ENCODE measurements at regions not wholly inside any gene's neighbourhood (a gene's known extent, or its start where the extent isn't known, plus 50 kb on each side); places are given as distances from the start of the nearest gene placed in this dataset.
"Not testable (repeated sequence)": the region's sequence is repeated elsewhere in the genome, so short reads cannot be mapped to it uniquely, and the experiment has no call there.

DNA sequence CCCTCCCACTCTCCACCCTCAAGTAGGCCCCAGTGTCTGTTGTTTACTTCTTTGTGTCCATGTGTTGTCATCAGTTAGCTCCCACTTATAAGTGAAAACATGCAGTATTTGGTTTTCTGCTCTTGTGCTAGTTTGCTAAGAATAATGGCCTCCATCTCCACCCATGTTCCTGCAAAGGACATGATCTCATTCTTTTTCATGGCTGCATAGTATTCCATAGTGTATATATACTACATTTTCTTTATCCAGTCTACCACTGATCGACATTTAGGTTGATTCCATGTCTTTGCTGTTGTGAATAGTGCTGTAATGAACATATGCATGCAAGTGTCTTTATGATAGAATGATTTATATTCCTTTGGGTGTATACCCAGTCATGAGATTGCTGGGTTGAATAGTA lies 116.0 kb downstream of the TDRD15 start:
- H4K20me1 ChIP-seq (ENCODE audit: insufficient read depth, low read length); H2AFZ ChIP-seq (ENCODE audit: low read length); H3K4me1 ChIP-seq (ENCODE audit: insufficient read depth, low read length); H3K9me3 ChIP-seq (ENCODE audit: low read length); in situ Hi-C loops (cut with HindIII; ENCODE audit: extremely low pct_ligation_motif_present, low pct_unique_long_range_greater_than_20kb); H3K4me3 ChIP-seq (replicated peaks in 1 of 3; ENCODE audit: insufficient read depth in 1 of 3, low read depth in 2 of 3, low read length in 3 of 3); H3K4me2 ChIP-seq (ENCODE audit: low read depth, low read length); H3K9ac ChIP-seq (ENCODE audit: insufficient read depth, low read depth, low read length); H3K27ac ChIP-seq (ENCODE audit: extremely low read length, insufficient read depth, low read length); FAIRE-seq; H3K36me3 ChIP-seq (replicated peaks in 1 of 2; ENCODE audit: control insufficient read depth in 1 of 2, insufficient read depth in 2 of 2, low read length in 2 of 2); POLR2A ChIA-PET; CTCF ChIA-PET (ENCODE audit: low intra/inter-chr PET ratio, low total read pairs); H3K79me2 ChIP-seq (ENCODE audit: insufficient read depth, low read length); H3K27me3 ChIP-seq (ENCODE audit: control insufficient read depth in 1 of 2, insufficient read depth in 2 of 2, low read length in 2 of 2); DNase-seq (ENCODE audit: low spot score); BruUV-seq (replicated peaks); ATAC-seq: not testable (repeated sequence)
- WGBS (ENCODE audit: low lambda C conversion rate) = 0% methylated on average over 1 of the region's 1 CpG
- intact Hi-C loops (cut with micrococcal nuclease; ENCODE audit: unreplicated experiment) = loop anchor here (5.0 kb wide), 1 partner anchor 1158 kb away; no protein-coding TSS in a partner anchor

DNA sequence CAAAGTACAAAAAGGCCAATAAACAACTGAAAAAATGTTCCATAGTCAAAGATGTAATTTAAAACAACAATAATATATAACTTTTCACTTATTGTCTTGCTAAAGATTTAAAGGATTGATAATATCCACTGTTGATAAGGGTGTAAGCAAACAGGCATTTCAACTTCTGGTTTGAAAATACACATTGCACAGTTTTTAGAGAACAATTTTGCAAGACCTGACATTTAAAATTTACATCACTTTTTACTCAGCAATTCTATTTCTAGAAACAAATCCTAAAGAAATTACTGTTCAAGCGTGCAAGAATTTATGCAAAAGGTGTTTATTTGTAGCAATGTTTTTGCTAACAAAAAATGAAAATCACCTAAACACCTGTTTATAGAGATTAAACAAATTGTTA lies 120.4 kb downstream of the TDRD15 start:
- no peak overlapping the region for H3K4me2 ChIP-seq (ENCODE audit: low read depth, low read length)
- ATAC-seq = no peak

More for the DNA sequence above, 120.4 kb downstream of the TDRD15 start:
- Histone ChIP-seq H2AFZ (ENCODE audit: low read length) (no peak overlapping the region), H3K79me2 (ENCODE audit: insufficient read depth, low read length) (no peaks in the 10 kb centered on the region), H3K36me3 (replicated peaks in 1 of 2; ENCODE audit: control insufficient read depth in 1 of 2, insufficient read depth in 2 of 2, low read length in 2 of 2) (no peaks in the 10 kb centered on the region), H3K4me1 (ENCODE audit: insufficient read depth, low read length) (no peaks in the 10 kb centered on the region), H3K4me3 (replicated peaks in 1 of 3; ENCODE audit: insufficient read depth in 1 of 3, low read depth in 2 of 3, low read length in 3 of 3) (no peak overlapping the region), H3K27me3 (ENCODE audit: control insufficient read depth in 1 of 2, insufficient read depth in 2 of 2, low read length in 2 of 2) (no peaks in the 10 kb centered on the region), H4K20me1 (ENCODE audit: insufficient read depth, low read length) (no peaks in the 10 kb centered on the region), H3K9ac (ENCODE audit: insufficient read depth, low read depth, low read length) (no peak overlapping the region), H3K9me3 (ENCODE audit: low read length) (no peaks in the 10 kb centered on the region), H3K27ac (ENCODE audit: extremely low read length, insufficient read depth, low read length) (no peak overlapping the region)
- DNase-seq (ENCODE audit: low spot score) (no peak), FAIRE-seq (no peak)
- intact Hi-C loops (cut with micrococcal nuclease; ENCODE audit: unreplicated experiment) = loop anchor here (5.0 kb wide), 1 partner anchor 1153 kb away; no protein-coding TSS in a partner anchor
- no TSS peak for BruUV-seq (replicated peaks)
- ChIA-PET CTCF (ENCODE audit: low intra/inter-chr PET ratio, low total read pairs) (no interaction called here), POLR2A (no interaction called here)
- in situ Hi-C loops (cut with HindIII; ENCODE audit: extremely low pct_ligation_motif_present, low pct_unique_long_range_greater_than_20kb) = no loop called here
- TF ChIP-seq ZFP36L2 (CRISPR knock-in tag; IDR thresholded peaks at IDR 0.05) (no peak), ZNF616 (CRISPR knock-in tag; IDR thresholded peaks at IDR 0.05; ENCODE audit: low read depth) (no peak), ZSCAN25 (CRISPR knock-in tag; IDR thresholded peaks at IDR 0.05) (no peak), PRPF4 (IDR thresholded peaks at IDR 0.05; ENCODE audit: low read depth, low read length, poor library complexity, severe bottlenecking) (no peak), KLF13 (CRISPR knock-in tag; IDR thresholded peaks at IDR 0.05) (no peak), YEATS4 (CRISPR knock-in tag; IDR thresholded peaks at IDR 0.05; ENCODE audit: borderline replicate concordance) (no peak), ONECUT2 (CRISPR knock-in tag; IDR thresholded peaks at IDR 0.05) (no peak), RFXAP (CRISPR knock-in tag; IDR thresholded peaks at IDR 0.05; ENCODE audit: borderline replicate concordance) (no peak)
- WGBS (ENCODE audit: low lambda C conversion rate) = 1% methylated on average over 1 of the region's 1 CpG

Data from HepG2 (cell line).